ENCODE measurements at regions not wholly inside any gene's neighbourhood (a gene's known extent, or its start where the extent isn't known, plus 50 kb on each side); places are given as distances from the start of the nearest gene placed in this dataset.

DNA sequence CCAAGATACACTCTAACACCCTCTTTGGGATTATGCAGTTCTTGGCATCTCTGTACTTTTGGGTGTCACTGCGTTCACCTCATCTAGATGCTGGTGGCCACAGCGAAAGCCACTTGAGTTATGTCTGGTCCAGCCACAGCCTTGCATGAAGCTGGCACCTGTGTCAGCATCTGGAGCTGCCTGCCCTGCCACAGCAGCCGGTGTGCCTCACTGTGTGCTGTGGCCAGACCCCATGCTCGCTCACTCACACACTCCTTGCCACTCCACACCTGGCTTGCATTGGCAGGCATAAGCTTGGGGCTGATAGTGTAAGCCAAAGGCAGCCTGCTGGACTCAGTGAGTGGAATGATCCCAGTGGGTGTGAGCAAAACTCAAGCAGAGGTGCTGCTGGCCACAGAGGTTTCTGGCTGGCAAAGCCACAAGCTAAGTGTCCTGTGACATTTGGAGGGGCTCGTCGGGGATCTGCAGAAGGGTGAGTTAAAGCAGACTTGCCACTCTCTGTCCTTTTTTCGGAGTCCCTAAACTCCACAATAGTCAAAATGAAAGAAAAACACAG, 442.7 kb upstream of the CDH8 start:
- intact Hi-C loops (cut with micrococcal nuclease), result no loop called here
- no peaks in the 10 kb centered on the region for H3K36me3 Mint-ChIP-seq

DNA sequence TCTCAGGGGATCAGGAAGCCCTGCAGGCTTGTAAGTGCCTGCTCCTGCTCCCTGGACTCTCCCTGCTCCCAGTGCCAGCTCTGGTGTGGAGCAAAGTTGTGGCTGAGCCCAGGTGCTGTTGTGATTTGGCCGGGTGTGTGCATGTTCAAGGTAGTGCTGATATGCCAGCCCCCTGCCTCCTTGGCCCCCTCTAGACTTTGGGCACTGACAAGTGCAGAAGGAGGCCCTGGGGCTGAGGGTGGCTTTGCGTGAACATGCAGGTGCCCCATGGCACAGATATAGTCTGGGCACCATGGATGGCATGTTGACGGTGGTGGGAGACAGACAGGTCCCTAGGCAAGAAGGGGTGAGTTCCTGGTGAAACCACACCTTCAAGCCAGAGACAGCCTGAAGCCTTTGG, 441.6 kb upstream of the CDH8 start:
- Histone ChIP-seq H3K4me3 (ENCODE audit: low read length in 2 of 2) (no peak overlapping the region), H3K4me1 (ENCODE audit: insufficient read depth, low read length) (no peaks in the 10 kb centered on the region), H3K36me3 (ENCODE audit: insufficient read depth, low read length) (no peaks in the 10 kb centered on the region), H3K27ac (ENCODE audit: low read depth, low read length) (no peak overlapping the region), H3K27me3 (ENCODE audit: insufficient read depth, low read length) (no peaks in the 10 kb centered on the region), H3K9me3 (ENCODE audit: control insufficient read depth in 1 of 2, low read length in 2 of 2) (peaks cover 0 to 10% of the 10 kb centered on the region in 2 donors)
- no peak for DNase-seq
- Mint-ChIP-seq H3K36me3 (no peaks in the 10 kb centered on the region), H3K4me3 (no peak overlapping the region), H3K9me3 (peaks cover 0 to 42% (median 22%) of the 10 kb centered on the region in 8 donors), H3K4me1 (peaks cover 0 to 2% (median 0%) of the 10 kb centered on the region in 4 donors), H3K27ac (no peak overlapping the region), H3K27me3 (no peaks in the 10 kb centered on the region)
- ChIA-PET POLR2A (ENCODE audit: partially characterized antibody) (no interaction called here), CTCF (ENCODE audit: partially characterized antibody) (no interaction called here)
- intact Hi-C loops (cut with micrococcal nuclease), result no loop called here

More for the DNA sequence above, 442.7 kb upstream of the CDH8 start:
- no peak overlapping the region for H3K27ac ChIP-seq (ENCODE audit: low read depth, low read length)
- H3K4me1 ChIP-seq (ENCODE audit: insufficient read depth, low read length), result no peaks in the 10 kb centered on the region
- POLR2A ChIA-PET (ENCODE audit: partially characterized antibody), result no interaction called here
- CTCF ChIA-PET (ENCODE audit: partially characterized antibody), result no interaction called here
- peaks cover 0 to 2% (median 0%) of the 10 kb centered on the region in 4 donors for H3K4me1 Mint-ChIP-seq
- no peak overlapping the region for H3K27ac Mint-ChIP-seq
- H3K4me3 ChIP-seq (ENCODE audit: low read length in 2 of 2), result no peak overlapping the region
- peaks cover 0 to 10% of the 10 kb centered on the region in 2 donors for H3K9me3 ChIP-seq (ENCODE audit: control insufficient read depth in 1 of 2, low read length in 2 of 2)
- H3K9me3 Mint-ChIP-seq, result peaks cover 0 to 39% (median 17%) of the 10 kb centered on the region in 8 donors
- no peaks in the 10 kb centered on the region for H3K36me3 ChIP-seq (ENCODE audit: insufficient read depth, low read length)
- no peaks in the 10 kb centered on the region for H3K27me3 ChIP-seq (ENCODE audit: insufficient read depth, low read length)
- no peak overlapping the region for H3K4me3 Mint-ChIP-seq
- no peaks in the 10 kb centered on the region for H3K27me3 Mint-ChIP-seq
- no peak for DNase-seq

DNA sequence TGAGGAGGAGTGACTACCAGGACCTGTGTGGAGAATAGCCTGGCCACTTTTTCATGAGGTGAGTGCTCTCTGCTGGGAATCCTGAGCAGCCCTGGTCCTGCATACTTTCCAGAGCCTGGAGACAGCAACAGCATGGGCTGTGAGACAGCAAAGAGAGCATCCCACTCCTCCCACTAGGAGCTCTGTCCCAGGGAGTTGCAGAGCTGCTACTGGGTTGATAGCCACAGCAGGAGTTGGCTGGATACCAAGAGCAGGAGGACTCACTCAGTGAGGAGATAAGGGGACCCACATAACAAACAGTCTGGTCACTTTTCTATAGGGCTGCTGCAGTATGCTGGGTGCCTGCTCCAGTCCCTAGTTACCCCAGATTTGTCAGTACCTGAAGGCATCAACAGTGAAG, 439.3 kb upstream of the CDH8 start:
- intact Hi-C loops (cut with micrococcal nuclease), result no loop called here
- no peaks in the 10 kb centered on the region for H3K4me1 Mint-ChIP-seq
- H3K27ac Mint-ChIP-seq, result no peak overlapping the region
- Histone ChIP-seq H3K36me3 (ENCODE audit: insufficient read depth, low read length) (no peaks in the 10 kb centered on the region), H3K27me3 (ENCODE audit: insufficient read depth, low read length) (no peaks in the 10 kb centered on the region), H3K4me3 (ENCODE audit: low read length in 2 of 2) (no peak overlapping the region), H3K4me1 (ENCODE audit: insufficient read depth, low read length) (no peaks in the 10 kb centered on the region), H3K9me3 (ENCODE audit: control insufficient read depth in 1 of 2, low read length in 2 of 2) (peaks cover 0 to 15% of the 10 kb centered on the region in 2 donors), H3K27ac (ENCODE audit: low read depth, low read length) (no peak overlapping the region)
- DNase-seq, result no peak
- no peak overlapping the region for H3K4me3 Mint-ChIP-seq
- POLR2A ChIA-PET (ENCODE audit: partially characterized antibody), result no interaction called here
- CTCF ChIA-PET (ENCODE audit: partially characterized antibody), result no interaction called here
- H3K27me3 Mint-ChIP-seq, result no peaks in the 10 kb centered on the region
- H3K36me3 Mint-ChIP-seq, result no peaks in the 10 kb centered on the region
- H3K9me3 Mint-ChIP-seq, result peaks cover 0 to 51% (median 33%) of the 10 kb centered on the region in 8 donors

DNA sequence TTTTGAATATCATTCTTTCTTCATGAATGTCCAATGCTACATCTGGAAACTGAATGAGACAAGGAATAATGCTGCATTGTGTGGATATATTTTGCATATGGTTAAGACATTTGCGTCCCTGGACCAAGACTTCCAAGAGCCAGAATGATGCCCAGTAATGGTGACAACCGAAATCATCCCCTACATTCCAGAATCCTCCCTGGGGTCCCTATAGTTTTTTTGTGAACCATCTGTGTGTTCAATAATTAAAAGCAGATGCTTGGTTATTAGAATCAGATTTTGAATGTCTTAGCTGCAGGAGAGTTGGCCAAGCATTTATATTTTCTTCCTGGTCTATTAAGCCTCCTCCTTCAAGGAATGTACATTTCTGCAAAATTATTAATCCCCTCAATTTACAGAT, 426.7 kb upstream of the CDH8 start:
- Mint-ChIP-seq H3K36me3 (peaks cover 0 to 3% of the 10 kb centered on the region in 2 donors), H3K27me3 (no peaks in the 10 kb centered on the region), H3K9me3 (peaks cover 0 to 31% (median 21%) of the 10 kb centered on the region in 8 donors), H3K4me1 (no peaks in the 10 kb centered on the region), H3K4me3 (no peak overlapping the region), H3K27ac (no peak overlapping the region)
- Histone ChIP-seq H3K9me3 (ENCODE audit: control insufficient read depth in 1 of 2, low read length in 2 of 2) (no peaks in the 10 kb centered on the region), H3K4me3 (ENCODE audit: low read length in 2 of 2) (no peak overlapping the region), H3K27me3 (ENCODE audit: insufficient read depth, low read length) (no peaks in the 10 kb centered on the region), H3K4me1 (ENCODE audit: insufficient read depth, low read length) (no peaks in the 10 kb centered on the region), H3K36me3 (ENCODE audit: insufficient read depth, low read length) (no peaks in the 10 kb centered on the region), H3K27ac (ENCODE audit: low read depth, low read length) (no peak overlapping the region)
- CTCF ChIA-PET (ENCODE audit: partially characterized antibody), result no interaction called here
- POLR2A ChIA-PET (ENCODE audit: partially characterized antibody), result no interaction called here
- no peak for DNase-seq
- intact Hi-C loops (cut with micrococcal nuclease), result no loop called here

DNA sequence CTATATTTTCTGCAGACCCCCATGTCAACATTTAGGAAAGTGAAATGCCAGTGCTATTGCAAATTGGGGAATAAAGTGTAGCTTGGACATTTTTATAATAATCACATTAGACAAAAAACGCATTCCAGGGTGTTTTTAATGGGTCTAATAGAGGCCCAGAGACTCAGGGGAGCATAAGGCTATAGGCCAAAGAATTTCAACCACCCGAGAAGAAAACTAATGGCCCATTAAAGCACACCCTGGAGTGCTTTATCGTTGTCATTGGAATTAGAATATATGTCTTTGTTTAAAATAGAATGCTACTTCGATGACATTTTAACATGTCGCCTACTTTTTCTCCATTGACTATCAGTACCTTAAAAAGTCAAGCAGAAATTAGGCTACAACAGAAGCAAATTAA, 414.1 kb upstream of the CDH8 start:
- peaks cover 2 to 55% (median 23%) of the 10 kb centered on the region in 8 donors for H3K9me3 Mint-ChIP-seq
- H3K27ac Mint-ChIP-seq, result no peak overlapping the region
- no peak overlapping the region for H3K27ac ChIP-seq (ENCODE audit: low read depth, low read length)
- intact Hi-C loops (cut with micrococcal nuclease), result no loop called here
- no peaks in the 10 kb centered on the region for H3K36me3 Mint-ChIP-seq
- POLR2A ChIA-PET (ENCODE audit: partially characterized antibody), result no interaction called here
- no peaks in the 10 kb centered on the region for H3K4me1 Mint-ChIP-seq
- H3K36me3 ChIP-seq (ENCODE audit: insufficient read depth, low read length), result no peaks in the 10 kb centered on the region
- no peaks in the 10 kb centered on the region for H3K27me3 Mint-ChIP-seq
- H3K9me3 ChIP-seq (ENCODE audit: control insufficient read depth in 1 of 2, low read length in 2 of 2), result no peaks in the 10 kb centered on the region
- no peaks in the 10 kb centered on the region for H3K4me1 ChIP-seq (ENCODE audit: insufficient read depth, low read length)
- no peak overlapping the region for H3K4me3 ChIP-seq (ENCODE audit: low read length in 2 of 2)
- H3K4me3 Mint-ChIP-seq, result no peak overlapping the region
- CTCF ChIA-PET (ENCODE audit: partially characterized antibody), result no interaction called here
- no peak for DNase-seq
- H3K27me3 ChIP-seq (ENCODE audit: insufficient read depth, low read length), result no peaks in the 10 kb centered on the region

DNA sequence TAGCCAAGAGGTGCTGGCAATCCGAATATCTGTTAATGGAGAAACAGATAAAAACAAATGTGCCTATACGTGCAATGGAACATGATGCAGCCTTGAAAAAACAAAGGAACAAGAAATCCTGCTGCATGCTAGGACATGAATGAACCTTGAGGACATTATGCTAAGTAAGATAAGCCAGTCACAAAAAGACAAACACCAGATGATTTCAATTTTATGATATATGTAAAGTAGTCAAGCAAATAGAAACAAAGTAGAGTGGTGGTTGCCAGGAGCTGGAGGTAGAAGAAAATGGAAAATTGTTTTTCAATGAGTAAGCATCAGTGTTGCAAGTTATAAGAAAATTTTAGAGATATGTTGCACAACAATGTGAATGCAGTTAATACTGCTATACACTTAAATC, 409.7 kb upstream of the CDH8 start:
- Mint-ChIP-seq H3K4me1 (no peaks in the 10 kb centered on the region), H3K27ac (no peak overlapping the region), H3K9me3 (peaks cover 5 to 48% (median 28%) of the 10 kb centered on the region in 8 donors), H3K4me3 (no peak overlapping the region), H3K27me3 (no peaks in the 10 kb centered on the region), H3K36me3 (no peaks in the 10 kb centered on the region)
- ChIA-PET CTCF (ENCODE audit: partially characterized antibody) (no interaction called here), POLR2A (ENCODE audit: partially characterized antibody) (no interaction called here)
- no peak overlapping the region for H3K27ac ChIP-seq (ENCODE audit: low read depth, low read length)
- no peak for DNase-seq
- H3K9me3 ChIP-seq (ENCODE audit: control insufficient read depth in 1 of 2, low read length in 2 of 2), result no peaks in the 10 kb centered on the region
- intact Hi-C loops (cut with micrococcal nuclease), result no loop called here
- no peak overlapping the region for H3K4me3 ChIP-seq (ENCODE audit: low read length in 2 of 2)
- no peaks in the 10 kb centered on the region for H3K36me3 ChIP-seq (ENCODE audit: insufficient read depth, low read length)
- no peaks in the 10 kb centered on the region for H3K27me3 ChIP-seq (ENCODE audit: insufficient read depth, low read length)
- H3K4me1 ChIP-seq (ENCODE audit: insufficient read depth, low read length), result no peaks in the 10 kb centered on the region

DNA sequence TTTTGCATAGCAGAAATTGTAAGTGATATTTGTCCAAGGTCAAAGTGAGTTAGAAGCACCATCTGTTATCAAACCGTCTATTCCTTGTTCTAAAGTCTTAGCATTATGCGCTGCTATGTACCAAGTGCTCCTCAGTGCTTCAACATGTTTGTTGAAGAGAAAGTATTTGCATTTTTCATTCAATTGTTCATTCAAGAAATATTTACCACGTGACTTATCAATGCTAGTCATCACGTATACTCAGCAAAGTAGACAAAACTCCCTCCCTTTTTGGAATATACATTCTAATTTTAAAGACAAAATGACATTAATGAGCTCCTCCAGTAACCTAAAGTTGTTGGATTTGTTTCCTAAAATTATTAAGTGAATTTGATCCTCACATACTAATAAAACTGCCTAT, 388.0 kb upstream of the CDH8 start:
- no peak overlapping the region for H3K27ac Mint-ChIP-seq
- peaks cover 5 to 42% (median 35%) of the 10 kb centered on the region in 8 donors for H3K9me3 Mint-ChIP-seq
- H3K4me1 ChIP-seq (ENCODE audit: insufficient read depth, low read length), result no peaks in the 10 kb centered on the region
- ChIA-PET CTCF (ENCODE audit: partially characterized antibody) (no interaction called here), POLR2A (ENCODE audit: partially characterized antibody) (no interaction called here)
- no peaks in the 10 kb centered on the region for H3K4me1 Mint-ChIP-seq
- peaks cover 0 to 3% of the 10 kb centered on the region in 2 donors for H3K36me3 Mint-ChIP-seq
- H3K36me3 ChIP-seq (ENCODE audit: insufficient read depth, low read length), result no peaks in the 10 kb centered on the region
- DNase-seq, result no peak
- H3K27ac ChIP-seq (ENCODE audit: low read depth, low read length), result no peak overlapping the region
- H3K4me3 ChIP-seq (ENCODE audit: low read length in 2 of 2), result no peak overlapping the region
- no peaks in the 10 kb centered on the region for H3K27me3 Mint-ChIP-seq
- no peak overlapping the region for H3K4me3 Mint-ChIP-seq
- no peaks in the 10 kb centered on the region for H3K27me3 ChIP-seq (ENCODE audit: insufficient read depth, low read length)
- no peaks in the 10 kb centered on the region for H3K9me3 ChIP-seq (ENCODE audit: control insufficient read depth in 1 of 2, low read length in 2 of 2)
- intact Hi-C loops (cut with micrococcal nuclease), result no loop called here

DNA sequence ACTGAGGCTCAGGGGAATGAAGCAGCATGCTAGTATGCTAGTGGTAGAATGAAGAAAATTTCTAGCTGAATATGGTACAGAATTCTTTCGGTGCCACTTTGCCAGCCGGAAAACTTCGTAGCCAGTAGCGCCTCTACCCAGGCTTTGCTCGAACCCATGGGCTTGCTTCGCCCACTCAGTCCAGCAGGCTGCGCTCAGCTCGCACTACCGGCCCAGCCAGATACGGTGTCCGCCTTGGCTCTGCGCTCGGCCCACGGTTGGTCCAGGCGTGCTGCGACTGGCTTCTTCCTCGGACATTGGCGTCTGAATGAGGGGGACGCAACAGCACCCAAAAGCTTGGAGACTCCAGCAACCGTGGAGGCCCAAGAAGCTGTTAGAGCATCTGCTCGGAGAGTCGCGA, 372.5 kb upstream of the CDH8 start:
- POLR2A ChIA-PET (ENCODE audit: partially characterized antibody), result no interaction called here
- Mint-ChIP-seq H3K27me3 (no peaks in the 10 kb centered on the region), H3K4me3 (no peak overlapping the region), H3K4me1 (no peaks in the 10 kb centered on the region), H3K9me3 (peaks cover 2 to 25% (median 14%) of the 10 kb centered on the region in 8 donors), H3K36me3 (no peaks in the 10 kb centered on the region), H3K27ac (no peak overlapping the region)
- Histone ChIP-seq H3K4me3 (ENCODE audit: low read length in 2 of 2) (no peak overlapping the region), H3K9me3 (ENCODE audit: control insufficient read depth in 1 of 2, low read length in 2 of 2) (peaks cover 0 to 4% of the 10 kb centered on the region in 2 donors), H3K4me1 (ENCODE audit: insufficient read depth, low read length) (no peaks in the 10 kb centered on the region), H3K27ac (ENCODE audit: low read depth, low read length) (no peak overlapping the region), H3K27me3 (ENCODE audit: insufficient read depth, low read length) (no peaks in the 10 kb centered on the region), H3K36me3 (ENCODE audit: insufficient read depth, low read length) (no peaks in the 10 kb centered on the region)
- CTCF ChIA-PET (ENCODE audit: partially characterized antibody), result no interaction called here
- intact Hi-C loops (cut with micrococcal nuclease), result no loop called here
- DNase-seq, result no peak
